ENCODE measurements at regions not wholly inside any gene's neighbourhood (a gene's known extent, or its start where the extent isn't known, plus 50 kb on each side); places are given as distances from the start of the nearest gene placed in this dataset.

DNA sequence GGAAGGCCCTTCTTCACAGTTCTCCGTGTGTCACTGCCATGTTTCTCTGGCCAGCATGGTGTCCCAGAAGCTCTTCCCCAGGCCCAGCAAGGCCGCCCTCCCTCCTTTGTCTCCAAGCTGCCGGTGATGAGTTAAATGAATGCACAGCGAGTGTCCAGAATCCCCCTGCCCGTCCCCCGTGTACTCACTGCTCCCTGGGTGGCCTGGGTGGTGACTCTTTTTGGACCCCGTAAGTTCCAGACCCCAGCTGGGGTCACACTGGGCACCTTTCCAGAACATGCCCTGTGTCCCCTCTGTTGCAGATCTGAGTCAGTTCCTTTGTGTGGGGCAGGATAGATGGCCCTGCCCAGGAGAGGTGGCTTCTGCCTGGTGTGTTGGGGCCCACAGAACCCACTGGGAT lies 95.0 kb downstream of the MRPL36 start:
- no peak for DNase-seq

DNA sequence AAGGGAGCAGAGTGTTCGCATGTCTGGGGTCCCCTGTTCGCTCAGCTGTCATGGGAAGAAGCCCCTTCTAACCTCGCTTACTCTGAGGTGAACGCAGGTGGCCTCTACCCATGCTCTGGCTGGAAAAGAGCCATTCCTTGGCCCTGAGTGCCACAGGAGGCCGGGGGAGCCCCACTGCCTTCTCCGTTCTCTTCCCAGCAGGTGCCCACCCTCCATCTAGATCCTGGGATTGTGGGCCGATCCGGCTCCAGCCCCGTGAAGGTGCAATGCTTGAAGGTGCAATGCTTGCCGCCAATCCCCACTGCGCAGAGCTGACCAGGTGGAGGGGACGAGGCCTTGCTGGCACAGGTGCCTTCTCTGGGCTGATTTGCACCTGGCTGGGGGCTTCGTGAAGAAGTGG lies 95.4 kb downstream of the MRPL36 start:
- DNase-seq, result no peak

DNA sequence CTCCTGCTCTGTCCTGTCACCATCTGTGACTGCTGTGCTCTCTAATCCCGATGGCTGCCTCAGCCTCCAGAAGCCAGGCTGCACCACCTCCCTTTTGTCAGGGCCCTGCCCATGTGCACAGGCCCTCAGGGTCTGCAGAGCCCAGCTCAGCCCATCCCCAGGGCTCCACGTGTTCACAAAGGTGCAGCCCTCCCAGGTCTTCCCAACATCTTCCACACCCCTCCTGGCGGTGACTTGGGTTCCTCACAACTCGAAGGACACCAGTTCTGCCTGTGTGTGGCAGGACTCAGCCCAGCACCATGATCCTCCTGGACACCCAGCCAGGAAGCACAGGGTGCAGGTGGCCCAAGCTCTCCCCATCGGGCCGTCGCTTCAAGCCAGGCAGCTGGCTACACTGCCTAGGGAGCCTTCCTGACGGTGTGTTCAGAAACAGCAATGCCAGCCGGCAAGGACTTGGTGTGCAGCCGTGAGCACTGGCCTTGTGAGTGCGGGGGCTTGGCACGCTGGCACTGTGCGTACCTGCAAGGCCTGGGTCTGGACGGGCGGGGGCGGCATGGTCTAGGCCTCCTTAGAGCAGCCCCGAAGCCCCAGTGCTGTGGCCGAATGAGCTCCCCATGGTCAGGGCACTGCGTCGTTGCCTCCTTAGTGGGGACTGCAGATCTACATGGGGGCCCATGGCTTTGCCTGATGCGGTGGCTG lies 96.1 kb downstream of the MRPL36 start:
- DNase-seq, result no peak

DNA sequence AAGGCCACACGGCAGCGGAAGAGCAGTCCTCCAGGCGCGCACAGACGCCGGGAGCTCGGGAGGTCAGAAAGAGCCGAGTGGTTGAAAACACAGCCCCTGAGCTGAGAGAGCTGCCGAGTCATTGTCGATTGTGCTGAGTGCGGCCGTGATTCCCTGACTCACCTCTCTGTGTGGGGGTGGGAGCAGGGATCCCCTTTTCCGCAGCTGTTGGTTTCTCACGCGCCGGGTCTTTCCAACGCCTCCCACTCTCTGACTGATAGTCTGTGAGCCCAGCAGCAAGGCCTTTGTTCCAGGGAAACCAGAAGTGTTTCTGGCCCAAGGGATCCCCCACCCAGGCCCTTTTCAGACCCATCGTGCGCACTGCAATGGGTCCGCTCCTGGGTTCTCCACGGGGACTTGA lies 97.3 kb downstream of the MRPL36 start:
- no peak for DNase-seq

DNA sequence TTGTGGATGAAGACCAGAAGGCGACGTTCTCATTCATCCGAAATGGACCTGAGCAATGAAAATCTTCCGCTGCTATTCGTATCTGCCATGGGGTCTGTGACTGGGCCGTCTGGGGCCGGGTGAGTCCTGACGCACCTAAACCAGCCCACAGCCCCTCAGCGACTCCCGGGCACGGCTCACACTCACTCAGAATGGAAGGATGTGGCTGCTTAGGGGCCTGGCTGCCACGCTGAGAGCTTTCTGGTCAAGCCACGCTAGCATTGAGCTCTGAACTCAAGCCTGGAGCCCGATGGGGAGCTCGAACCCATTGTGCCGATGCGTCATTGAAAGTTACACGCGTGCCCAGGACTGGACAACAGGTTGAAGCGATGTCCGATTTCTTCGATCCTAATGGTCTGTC lies 97.8 kb downstream of the MRPL36 start:
- DNase-seq, result no peak

DNA sequence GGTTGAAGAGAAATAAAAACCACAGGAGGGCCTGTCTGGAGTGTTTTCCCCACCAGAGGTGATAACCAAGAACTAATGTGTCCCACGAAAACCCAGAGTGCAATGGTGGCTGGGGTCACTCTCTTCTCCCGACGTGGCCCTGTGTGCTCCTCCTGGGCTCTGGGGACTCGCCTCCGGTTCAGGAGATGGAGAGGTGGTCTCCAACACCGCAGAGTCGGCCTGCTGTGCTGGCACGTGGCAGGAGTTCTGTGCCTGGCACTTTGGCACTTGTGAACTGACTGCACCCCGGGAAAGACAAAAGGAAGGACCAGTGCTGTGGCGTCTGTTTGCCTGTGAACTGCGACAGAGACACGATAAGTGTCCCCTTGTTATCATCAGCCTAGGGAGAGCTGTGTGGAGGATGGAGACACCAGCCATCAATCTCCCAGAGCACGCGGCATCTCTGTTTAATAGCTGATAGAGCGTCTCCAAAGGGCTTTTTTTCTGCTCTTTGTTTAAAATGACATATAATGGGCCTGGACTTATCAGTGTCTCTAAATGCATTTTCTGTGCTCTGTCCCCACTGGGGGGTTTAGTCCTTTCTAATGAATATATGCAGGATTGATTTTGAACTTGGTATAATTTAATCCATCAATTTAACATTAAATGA lies 98.3 kb downstream of the MRPL36 start:
- DNase-seq, result no peak

DNA sequence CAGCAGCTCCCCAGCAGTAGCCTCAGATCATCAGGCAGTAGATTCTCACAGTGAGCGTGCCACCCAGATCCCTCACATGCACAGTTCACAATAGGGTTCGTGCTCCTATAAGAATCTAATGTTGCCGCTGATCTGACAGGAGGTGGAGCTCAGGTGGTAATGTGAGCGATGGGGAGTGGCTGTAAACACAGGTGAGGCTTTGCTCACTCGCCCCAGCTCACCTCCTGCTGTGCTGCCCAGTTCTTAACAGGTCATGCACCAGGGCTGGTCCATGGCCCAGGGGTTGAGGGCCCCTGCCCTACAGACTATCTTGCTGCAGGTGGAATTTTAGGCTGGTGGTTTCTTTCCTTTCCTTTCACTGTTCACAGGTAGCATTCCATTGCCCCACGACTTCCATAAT lies 100.2 kb downstream of the MRPL36 start:
- DNase-seq, result no peak

DNA sequence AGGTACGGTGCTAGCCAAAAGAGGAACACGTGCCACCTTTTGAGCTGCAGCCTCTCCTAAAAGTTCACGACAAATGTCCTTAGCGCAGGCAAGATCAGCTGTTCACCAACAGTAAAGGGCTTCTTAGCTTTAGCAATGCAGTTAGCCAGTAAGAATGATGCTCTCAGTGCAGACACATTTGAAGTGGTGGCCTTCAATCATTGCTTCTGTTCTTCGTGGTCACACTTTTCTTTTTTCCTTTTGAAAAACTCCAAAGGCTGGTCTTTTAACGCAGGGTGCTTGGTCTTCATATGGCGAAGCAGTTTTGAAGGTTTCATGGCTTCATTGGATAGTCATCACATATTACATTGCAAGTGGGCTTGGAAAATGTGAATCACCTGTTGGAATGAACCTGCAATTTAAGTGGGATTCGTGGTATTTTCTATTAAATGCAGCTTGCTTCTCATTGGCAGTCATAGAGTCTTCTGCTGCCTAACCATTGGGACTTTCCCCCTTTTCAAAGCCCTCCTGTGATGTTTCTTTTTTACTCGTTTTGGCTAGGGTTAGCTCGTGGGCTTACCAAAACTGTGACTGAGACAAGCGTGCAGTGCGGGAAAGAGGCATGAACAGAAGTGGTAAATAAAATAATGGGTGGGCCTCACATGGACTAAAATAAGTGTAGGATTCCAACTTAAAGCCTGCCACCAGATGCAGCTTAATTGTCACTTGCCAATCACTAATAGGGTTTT lies 100.9 kb downstream of the MRPL36 start:
- DNase-seq, result no peak

DNA sequence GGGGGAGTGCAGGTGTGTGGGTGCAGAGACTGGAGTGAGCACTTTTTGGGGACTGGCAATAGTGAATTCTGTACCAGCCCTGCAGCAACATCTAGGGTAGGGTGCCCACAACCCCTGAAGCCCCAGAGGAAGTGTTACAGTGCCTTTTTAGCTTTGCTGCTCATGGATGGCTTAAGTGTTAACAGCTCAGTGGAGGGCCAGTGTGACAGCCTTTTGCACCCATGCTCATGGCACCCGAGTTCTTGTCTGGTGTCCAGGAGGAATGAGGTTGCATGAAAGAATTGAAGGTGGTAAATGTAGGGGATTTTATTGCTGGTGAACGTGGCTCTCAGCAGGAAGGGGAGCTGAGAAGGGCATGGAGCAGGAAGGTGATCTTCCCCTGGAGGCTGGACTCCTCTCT lies 107.3 kb downstream of the MRPL36 start:
- DNase-seq, result no peak

DNA sequence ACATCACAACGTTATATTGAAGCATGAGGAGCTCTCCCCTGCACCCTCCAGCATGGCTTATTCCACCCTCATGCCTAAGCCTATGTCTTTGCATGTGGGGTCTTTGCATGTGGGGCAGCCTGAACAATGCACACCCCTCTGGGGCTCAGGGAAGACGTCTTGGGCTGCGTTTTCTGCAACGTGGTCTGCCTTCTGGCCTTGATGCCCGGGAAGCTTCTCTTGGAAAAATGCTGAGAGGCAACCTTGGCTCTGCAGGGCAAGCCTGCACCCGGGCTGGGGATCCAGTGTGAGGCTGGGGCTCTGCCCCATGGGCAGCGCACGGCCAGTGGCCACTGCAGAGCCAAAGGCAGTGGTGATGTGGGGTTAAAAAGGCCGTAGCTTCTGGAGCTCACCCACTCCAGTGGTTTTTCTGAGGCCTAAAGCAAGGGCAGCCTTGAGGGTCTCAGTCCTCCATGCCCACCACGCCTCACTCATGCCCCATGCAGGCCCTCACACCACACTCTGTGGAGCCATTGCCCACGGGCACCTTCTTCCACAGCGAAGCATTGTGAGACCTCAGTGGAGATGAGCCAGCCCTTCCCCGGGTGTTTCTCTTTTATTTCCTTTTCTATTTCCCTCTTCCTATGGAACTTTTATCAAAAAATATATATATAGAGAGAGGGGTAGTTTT lies 112.2 kb downstream of the MRPL36 start:
- no peak for DNase-seq

DNA sequence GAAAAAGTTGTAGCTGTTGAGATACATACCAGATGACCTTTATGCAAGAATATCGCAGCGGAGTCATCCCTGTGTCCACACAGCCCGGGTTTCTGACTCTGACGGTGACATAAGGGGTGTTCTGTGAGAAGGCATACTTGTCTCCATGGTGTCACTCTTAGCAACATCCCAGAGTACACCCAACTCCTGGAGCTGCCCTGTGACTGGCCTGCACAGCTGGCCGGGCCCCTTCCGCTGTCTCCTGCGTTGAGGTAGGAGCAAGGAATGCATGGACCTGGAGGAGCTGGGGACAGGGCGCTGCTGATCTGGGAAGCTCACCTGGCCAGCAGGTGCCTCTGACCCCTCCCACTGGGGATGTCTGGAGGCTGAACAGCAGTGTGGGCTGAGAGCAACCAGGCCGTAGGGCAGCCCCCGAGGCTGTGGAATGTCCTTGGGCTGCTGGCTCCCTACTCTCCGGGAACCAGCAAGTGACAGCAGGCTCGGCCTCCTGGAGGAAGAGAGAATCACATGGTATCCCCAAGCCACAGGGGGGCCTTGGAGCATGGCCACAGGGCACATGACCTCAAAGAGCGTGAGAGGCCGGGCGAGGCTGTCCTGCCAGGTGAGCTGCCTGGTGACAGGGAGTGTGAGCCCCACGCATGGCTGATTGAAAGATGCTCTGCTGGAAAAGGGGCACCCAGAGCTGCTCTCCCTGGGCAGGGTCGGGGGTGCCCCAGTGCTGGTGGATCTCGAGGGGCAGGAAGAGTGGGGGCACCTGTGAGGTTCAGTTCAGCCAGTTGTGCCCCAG lies 113.4 kb downstream of the MRPL36 start:
- DNase-seq, result no peak

DNA sequence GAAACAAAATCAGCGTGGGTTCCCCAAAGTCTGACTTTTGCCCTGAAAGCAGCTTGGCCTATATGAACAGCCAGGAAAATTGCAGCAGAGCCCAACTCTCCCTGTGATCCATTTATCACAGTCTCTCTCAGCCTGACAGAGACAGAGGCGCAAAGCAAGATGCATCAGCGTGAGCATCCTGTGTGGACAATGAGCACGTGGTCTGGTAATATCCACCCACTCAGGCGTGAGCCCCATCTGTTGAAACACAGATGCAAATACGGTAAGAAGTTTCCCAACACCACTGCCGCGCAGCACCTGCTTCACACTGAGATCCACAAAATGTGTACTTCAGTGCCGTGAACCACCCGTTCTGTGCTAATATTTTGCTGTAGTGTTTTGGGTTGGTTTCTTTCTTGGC lies 114.6 kb downstream of the MRPL36 start:
- no peak for DNase-seq

DNA sequence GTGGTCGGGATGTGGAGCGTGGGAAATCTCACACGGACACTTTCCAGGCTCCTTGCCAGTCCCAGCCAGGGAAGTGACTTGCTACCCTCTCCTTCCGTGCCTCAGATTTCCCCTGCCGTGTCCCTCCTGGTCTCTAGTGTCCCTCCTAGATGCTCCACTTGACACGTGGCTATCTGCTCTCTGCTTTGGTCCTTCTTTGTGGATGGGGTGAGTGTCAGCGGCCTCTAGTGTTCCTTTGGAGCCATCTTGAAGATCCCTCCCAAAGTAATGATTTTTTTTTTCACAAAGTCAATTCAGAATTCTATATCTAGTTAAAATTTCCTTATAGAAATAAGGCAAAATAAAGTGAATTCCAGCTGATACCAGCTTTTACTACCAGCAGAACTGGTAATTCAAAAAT lies 117.7 kb downstream of the MRPL36 start:
- DNase-seq, result no peak

DNA sequence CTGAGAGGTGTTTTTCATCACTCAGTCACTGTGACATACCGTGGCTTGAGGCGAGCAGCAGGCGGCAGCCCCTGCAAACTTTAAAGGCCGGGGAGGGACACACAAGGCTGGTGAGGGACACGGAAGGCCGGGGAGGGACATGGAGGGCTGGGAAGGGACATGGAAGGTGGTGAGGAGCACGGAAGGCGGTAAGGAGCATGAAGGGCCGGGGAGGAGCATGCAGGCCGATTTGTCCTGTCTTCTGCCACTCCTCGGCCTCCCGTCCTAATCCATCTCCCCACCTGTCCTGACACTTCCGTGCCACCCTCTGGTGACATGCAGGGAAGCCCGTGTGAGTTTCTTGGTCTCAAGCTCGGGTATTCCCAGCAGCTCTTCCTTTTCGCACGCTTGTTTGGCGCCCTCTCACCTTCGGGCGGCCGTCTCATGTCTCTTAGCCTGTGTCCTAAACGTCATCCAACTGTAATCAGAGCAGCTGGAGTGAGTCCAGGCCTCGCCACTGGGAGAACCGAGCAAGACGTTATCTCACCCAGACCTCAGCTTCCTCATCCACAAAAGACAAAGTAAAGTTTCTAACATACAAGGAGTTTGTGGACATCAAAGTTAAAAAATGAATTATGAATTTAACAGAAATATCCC lies 126.5 kb downstream of the MRPL36 start:
- DNase-seq, result no peak

DNA sequence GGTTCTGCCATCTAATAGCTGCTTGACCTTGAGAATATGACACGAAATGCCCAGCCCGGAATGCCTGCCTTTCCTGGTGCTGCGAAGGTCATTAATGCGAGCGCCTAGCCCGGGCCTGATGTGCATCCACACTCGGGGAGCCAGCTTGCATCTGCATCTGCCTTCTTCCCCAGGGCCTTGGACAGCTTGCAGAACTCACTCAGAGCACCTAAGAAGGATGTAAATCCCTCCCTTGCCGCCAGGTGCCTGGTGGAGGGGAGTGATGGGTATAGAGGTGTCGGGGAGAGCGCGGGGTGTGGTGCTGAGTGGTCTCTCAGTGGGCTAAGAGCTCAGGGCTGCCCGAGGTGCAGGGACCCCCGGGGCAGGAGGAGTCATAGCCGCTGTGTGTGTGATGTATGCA lies 127.2 kb downstream of the MRPL36 start:
- DNase-seq, result no peak

DNA sequence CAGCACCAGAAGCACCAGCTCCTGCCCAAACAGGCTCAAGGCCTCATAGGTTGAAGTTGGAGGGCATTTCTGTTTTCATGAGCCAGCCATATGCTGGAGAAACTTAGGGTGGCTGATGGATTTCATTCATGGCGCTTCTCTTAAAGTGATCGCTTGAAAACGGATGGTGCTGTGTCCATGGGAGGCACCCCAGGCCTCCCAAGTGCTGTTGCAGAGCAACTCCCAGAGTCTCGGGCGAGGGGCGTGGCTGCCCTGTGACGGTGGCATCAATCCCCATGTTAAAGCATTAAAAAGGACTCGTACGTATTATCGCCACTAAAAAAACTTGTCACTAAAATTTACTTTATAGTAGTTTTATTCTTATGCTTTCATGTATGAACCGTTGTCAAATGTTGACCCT lies 128.3 kb downstream of the MRPL36 start:
- DNase-seq, result no peak

DNA sequence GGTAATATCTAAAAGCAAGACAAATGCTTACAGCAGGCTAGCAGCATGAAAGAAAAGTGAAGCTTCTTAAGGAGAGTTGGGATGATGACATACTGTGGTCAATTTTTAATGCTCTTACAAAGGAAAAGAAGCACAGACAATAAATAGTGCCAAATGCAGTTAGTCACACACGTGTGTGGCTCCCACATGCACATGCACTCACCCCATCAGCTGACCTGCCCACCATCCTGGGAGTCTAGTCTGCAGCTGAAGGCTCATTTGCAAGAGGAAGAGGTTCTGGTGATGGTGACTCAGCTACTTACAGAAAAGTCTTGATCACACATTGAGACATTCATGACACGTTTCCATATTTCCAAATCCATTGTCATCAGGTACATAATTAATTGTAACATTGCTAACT lies 129.3 kb downstream of the MRPL36 start:
- no peak for DNase-seq

DNA sequence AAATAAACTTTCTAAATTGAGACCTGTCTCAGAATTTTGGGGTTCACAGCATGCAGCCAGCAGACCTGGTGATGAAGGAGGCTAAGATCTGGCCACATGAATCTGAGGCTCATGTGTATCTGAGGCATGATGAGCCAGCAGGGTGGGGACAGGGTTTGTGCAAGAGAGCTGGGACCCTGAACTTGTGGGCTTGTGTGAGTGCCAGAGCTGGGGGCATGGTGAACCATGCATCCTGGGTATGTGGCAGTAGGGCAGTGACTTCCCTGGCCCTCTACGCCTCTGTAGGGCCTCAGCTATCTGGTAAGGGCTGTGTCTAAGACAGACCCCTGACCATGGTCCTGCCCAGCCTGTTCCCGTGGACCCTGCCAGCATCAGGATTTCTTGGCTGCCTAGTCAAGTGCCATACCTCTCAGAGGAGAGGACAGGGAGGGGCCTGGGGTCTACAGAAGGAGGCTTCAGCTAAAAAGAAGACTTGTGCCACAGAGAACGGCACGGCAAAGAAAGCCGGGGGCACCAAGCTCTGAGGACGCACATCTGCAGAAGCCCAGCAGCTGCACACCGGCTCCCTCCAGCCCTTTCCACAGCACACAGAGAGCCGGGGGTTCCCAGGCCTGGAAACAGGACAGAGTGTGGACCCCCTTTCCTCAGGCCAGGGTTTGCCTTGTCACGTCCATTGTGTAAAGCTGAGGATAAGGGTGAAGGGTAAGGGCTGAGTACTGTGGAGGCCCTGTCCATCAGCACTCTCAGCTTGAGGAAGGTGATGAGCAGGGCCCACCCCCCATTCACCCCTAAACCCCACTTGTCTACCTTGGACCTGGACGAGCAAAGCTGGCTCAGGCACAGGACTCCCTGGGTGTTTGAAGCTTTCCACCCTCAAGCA lies 130.1 kb downstream of the MRPL36 start:
- no peak for DNase-seq

DNA sequence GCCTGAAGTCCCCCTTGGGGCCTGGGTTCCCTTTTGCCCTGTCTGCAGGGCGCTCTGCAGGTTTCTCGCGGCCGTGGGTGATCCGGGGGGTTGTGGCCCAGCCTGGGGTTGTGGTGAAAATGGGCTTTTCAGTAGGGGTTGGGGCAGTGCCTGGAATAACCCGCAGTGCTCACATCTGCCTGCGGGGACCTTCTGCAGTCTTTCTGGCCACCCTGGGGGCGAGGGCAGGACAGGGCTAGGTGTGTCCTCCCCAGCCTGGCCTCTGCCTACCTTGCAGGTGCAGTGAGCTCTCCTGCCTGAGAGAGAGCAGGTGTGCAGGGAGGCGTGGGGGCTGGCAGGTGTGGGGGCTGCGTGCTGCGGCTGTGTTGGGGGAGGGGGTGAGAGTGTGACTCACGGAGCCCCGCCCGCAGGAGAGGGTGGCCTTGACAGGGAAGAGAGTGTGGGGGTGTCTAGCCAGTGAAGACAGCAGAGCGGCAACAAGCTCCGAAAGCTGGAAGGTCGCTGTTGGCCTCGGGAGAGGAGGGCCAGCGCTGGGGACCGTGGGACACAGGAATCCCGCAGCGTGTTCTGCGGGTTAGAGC lies 131.4 kb downstream of the MRPL36 start:
- no peak for DNase-seq

DNA sequence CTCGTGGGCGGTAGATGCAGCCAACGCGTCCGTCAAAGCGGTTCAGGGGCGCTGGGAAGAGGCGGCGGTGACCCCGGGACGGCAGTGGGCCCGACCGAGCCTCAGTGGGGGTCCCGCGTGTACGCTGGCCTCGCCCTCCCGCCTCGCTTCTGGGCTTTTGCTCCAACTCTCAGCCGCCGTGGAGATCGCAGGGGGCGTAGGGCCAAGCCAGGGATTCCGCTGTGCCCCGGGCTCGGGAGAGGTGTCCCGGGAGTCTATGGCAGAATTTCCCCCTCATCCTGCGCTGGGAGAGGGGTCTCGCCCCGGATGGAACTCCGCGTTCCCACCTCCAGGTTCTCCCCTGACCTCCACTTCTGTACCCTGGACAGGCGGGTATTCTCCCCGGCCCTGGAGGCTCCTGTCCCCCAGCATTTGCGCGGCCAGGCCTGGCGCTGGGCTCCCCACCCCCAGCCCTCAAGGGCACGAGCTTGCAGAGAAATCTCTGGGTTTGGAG lies 131.9 kb downstream of the MRPL36 start:
- no peak for DNase-seq

Data from GF-D8 (cell line).